ACHN (cell line): ENCODE measurements at regions not wholly inside any gene's neighbourhood (a gene's known extent, or its start where the extent isn't known, plus 50 kb on each side); places are given as distances from the start of the nearest gene placed in this dataset.
A peak's percentile ranks its signal among the peaks of the same experiment; 100 is the strongest.
"Not testable (repeated sequence)": the region's sequence is repeated elsewhere in the genome, so short reads cannot be mapped to it uniquely, and the experiment has no call there.

Experiments
- DNase-seq: peaks from one replicate; pipeline ENCODE4 v3.0.0-alpha.2; 2015
- in situ Hi-C: cut with HindIII; loops from 2 replicates; pipeline ENCODE4 v1.10.0; 2017; ENCODE audit warnings: low sequenced_read_pairs, low pct_ligation_motif_present, low pct_unique_long_range_greater_than_20kb

GRCh38 chr15:38823263-38823662 is 258.6 kb upstream of the RASGRP1 start:
- DNase-seq, result no peak
- in situ Hi-C loops, result no loop called here

DNA sequence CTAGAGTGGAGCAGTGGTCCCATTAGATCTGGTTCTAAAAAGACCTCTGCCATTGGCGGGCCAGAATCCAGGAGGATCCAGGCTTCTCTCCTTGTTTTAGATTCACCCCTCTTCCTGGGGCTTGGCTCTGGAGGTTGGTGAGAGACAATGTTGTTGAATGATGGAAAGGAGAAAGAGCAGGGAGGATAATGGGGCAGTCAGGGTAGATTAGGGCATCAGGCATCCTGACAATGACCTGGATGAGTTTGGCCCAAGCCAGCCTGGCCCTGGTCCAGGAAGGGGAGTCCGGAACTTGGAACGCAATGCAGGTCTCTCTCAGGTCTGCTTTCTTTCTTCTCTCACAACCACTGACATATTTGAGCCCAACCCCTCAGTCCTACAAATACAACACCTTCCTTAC is 260.1 kb upstream of the RASGRP1 start:
- DNase-seq, result no peak
- in situ Hi-C loops, result no loop called here

GRCh38 chr15:38826880-38827279 is 262.3 kb upstream of the RASGRP1 start:
- DNase-seq, result no peak
- in situ Hi-C loops, result no loop called here

GRCh38 chr15:38828031-38828532 is 263.5 kb upstream of the RASGRP1 start:
- in situ Hi-C loops, result no loop called here
- no peak for DNase-seq

GRCh38 chr15:38829086-38829485 is 264.5 kb upstream of the RASGRP1 start:
- no peak for DNase-seq
- in situ Hi-C loops, result no loop called here

- in situ Hi-C loops, result no loop called here
- no peak for DNase-seq
These were observed 277.6 kb upstream of the RASGRP1 start for GRCh38 chr15:38842226-38842625.

DNA sequence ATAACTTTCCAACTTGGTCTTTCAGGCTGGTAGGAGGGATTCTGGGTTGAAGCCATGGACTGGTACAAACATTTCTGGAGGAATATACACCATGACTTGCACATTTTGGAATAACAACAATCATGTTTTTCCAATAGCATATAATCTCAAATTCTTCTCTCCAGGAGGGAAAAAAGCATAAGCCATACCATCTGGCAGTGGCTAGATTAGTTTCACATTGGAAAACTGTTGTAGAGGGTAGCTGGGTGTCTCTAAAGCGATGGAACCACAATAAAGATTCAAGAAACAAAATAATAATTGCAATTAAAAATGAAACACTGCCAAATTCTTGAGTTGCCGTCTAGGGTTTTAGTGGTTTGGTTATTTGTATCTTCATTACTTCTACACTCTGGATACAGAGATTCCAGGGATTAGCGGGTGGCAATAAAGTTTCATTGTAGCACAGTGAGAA is 278.5 kb upstream of the RASGRP1 start:
- DNase-seq, result no peak
- in situ Hi-C loops, result no loop called here

DNA sequence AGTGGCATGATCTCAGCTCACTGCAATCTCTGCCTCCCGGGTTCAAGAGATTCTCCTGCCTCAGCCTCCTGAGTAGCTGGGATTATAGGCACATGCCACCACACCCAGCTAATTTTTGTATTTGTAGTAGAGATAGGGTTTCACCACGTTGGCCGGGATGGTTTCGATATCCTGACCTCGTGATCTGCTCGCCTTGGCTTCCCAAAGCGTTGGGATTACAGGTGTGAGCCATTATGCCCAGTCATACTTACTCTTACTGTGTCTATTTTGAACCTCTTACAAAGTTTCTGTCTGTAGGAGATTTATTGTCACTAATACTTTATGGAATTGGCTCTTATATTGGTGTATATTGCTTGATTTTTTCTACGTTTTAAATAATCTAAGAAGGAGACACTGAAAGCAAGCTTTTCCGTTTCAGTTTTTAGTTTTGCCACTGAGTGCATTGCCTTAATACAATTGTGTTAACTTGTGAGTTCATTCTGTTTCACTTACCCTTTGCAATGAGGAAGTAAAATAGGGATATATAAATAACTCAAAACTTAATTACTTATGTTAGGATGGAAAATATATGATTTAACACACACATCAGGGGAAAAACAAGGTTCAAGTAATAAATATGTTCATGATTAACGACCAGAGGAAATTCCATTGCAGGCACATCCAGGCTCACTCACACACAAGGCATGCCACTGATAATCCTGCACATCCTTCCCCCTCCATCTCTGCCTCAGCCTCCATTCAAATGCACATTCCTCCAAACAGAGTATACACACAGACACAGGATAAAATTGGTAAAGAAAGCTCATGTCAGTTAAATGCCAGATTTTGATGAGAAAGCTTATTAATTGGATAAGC is 279.3 kb upstream of the RASGRP1 start:
- in situ Hi-C loops, result no loop called here
- DNase-seq, result peak; percentile 69

- in situ Hi-C loops, result no loop called here
- DNase-seq, result peak; percentile 7
These were observed 280.1 kb upstream of the RASGRP1 start for GRCh38 chr15:38844736-38845135.

DNA sequence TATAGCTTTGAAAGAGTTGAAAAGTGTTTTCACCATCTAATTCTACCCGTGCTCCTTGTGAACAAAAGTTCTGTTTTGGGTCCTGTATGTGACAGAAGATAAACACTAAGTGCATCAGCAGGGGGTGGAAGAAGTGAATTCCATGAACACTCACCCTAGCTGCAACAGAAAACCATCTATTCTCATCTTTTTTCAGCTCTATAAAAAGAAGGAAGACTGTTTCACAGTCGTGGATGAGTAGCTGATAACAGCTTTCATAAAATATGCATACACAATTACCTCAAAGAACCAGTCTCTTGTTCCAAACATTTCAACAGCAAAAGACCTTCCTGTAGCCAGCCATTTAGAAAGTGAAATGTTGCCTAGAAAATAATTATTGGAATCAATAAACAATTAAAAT is 281.7 kb upstream of the RASGRP1 start:
- in situ Hi-C loops, result no loop called here
- DNase-seq, result no peak

- in situ Hi-C loops, result no loop called here
- no peak for DNase-seq
These were observed 283.1 kb upstream of the RASGRP1 start for GRCh38 chr15:38847666-38848065.

- in situ Hi-C loops, result no loop called here
- DNase-seq, result no peak
These were observed 284.4 kb upstream of the RASGRP1 start for GRCh38 chr15:38849046-38849445.

- DNase-seq, in situ Hi-C loops: not testable (repeated sequence)
These were observed 287.6 kb upstream of the RASGRP1 start for GRCh38 chr15:38852188-38852587.

GRCh38 chr15:38853608-38854007 is 289.0 kb upstream of the RASGRP1 start:
- in situ Hi-C loops, result no loop called here

DNA sequence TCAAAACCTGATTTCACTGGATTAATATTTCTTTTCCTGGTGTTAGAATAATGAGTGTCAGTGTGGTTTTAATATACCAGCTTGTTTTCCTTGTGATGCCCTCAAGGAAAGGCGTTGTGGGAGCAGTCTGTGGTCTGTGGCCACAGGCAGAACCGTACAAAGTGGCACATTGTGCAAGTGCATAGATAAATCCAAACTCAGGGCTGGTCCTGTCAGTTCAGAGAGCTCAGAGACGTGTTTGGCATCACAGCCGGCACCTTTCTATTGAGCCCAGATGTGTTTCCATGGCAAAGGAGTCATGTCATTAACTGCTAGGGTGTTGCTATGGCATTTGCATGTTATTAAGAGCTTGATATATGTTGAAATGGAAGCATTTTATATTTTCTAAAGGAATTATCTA is 289.9 kb upstream of the RASGRP1 start:
- in situ Hi-C loops, result no loop called here
- DNase-seq, result no peak

More at GRCh38 chr15:38853608-38854007, 289.0 kb upstream of the RASGRP1 start:
- peak; percentile 43 for DNase-seq

- no peak for DNase-seq
- in situ Hi-C loops, result no loop called here
These were observed 293.2 kb upstream of the RASGRP1 start for GRCh38 chr15:38857814-38858213.

DNA sequence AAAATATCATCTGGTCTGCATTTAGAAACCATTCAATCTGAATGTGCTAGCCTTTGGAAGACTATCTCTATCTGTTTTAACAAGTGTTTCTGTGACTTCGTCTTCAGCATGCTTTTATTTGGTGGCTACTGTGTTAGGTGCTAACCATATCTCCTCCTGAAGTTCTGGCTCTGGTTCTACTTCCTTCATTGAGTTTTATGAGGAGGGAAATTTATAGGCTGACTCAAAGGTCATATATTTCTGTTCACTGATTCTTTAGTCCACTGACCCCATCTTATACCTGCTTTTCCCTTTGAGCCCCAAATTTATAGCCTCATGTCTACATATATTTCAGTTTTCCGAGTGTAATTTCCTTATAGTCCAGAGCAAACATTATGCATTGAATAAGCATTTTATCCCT is 295.0 kb upstream of the RASGRP1 start:
- in situ Hi-C loops, result no loop called here
- DNase-seq, result no peak

DNA sequence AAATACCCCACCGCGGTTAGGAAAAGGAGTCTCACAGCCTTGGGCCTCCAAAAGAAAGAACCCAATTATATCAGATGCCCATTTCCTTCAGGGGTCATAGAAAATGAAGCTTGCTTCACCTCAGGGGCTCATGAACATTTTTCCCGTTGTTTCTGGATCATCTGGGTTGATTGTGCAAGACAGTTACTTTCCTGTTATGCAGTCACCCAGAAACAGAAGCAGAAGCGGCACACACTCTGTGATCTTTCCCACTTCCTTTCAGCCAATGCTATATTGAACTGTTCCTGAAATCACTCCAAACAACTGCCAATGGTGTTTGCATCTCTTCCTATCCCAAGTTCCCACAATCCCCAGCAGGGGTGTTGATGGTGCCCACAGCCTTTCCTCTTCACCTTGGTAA is 295.6 kb upstream of the RASGRP1 start:
- no peak for DNase-seq
- in situ Hi-C loops, result no loop called here

DNA sequence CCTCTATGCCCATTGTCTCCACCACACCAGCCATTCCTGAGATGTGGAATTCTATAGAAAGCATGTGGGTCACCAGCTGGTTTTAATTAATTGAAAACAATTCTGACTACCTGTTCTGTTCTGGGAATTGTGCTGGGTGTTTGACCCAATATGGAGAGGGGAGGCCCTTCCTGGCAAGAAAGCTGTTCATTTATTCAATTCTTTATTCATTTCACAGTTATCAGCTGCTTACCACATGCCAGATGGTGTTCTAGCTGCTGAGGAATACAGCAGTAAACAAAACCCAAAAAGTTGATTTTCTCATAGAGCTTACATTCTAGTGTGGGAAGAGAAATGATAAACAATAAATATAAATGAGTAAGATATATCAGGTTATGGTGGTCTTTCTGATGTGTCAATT is 296.1 kb upstream of the RASGRP1 start:
- in situ Hi-C loops, result no loop called here
- no peak for DNase-seq

- DNase-seq, result no peak
- in situ Hi-C loops, result no loop called here
These were observed 296.5 kb upstream of the RASGRP1 start for GRCh38 chr15:38861108-38861507.
